IMR-90 (cell line): ENCODE measurements at regions not wholly inside any gene's neighbourhood (a gene's known extent, or its start where the extent isn't known, plus 50 kb on each side); places are given as distances from the start of the nearest gene placed in this dataset.
A peak's percentile ranks its signal among the peaks of the same experiment; 100 is the strongest.

Experiments
- ATAC-seq: fragments of 200-7000 bp; cut with Tn5 transposase; 2 replicates; pipeline ENCODE4 v1.9.1; 2020; ENCODE audit warnings: low read depth, mild to moderate bottlenecking, moderate library complexity
- BruUV-seq: library from RNA; stranded (reverse); fragments of 400-500 nt; replicated peaks from 2 replicates; lab custom pipeline; 2021; lab: Mats Ljungman, UMichigan
- CTCF ChIA-PET: fragments of 300-600 bp; formaldehyde crosslinking; extraction: SDS; loops from one replicate; lab custom pipeline; 2021; ENCODE audit warnings: antibody characterized with exemption; lab: Yijun Ruan, JAX
- POLR2A ChIA-PET: fragments of 300-600 bp; sonication (Branson Sonifier 250); formaldehyde crosslinking; loops from one replicate; lab custom pipeline; 2022; ENCODE audit warnings: antibody characterized with exemption; ENCODE audit not compliant: unreplicated experiment; lab: Charles Lee
- DNase-seq: peaks from one replicate; pipeline ENCODE4 v3.0.0; 2013
- H2AFZ ChIP-seq: replicated peaks from 2 replicates; pipeline ENCODE3; 2013; ENCODE audit warnings: low read length, mild to moderate bottlenecking; ENCODE audit not compliant: poor library complexity
- H2AK5ac ChIP-seq: 2 replicates; pipeline ENCODE4 v1.6.1; 2013; ENCODE audit warnings: low read depth, low read length, inconsistent platforms
- H2AK9ac ChIP-seq: replicated peaks from 2 replicates; pipeline ENCODE3; 2013; ENCODE audit warnings: mild to moderate bottlenecking, low read depth, low read length, moderate library complexity; ENCODE audit not compliant: poor library complexity
- H2BK120ac ChIP-seq: 2 replicates; pipeline ENCODE4 v1.6.1; 2013; ENCODE audit warnings: low read depth, low read length, inconsistent platforms
- H2BK15ac ChIP-seq: 3 replicates; pipeline ENCODE4 v1.6.1; 2013; ENCODE audit warnings: low read depth, low read length, inconsistent platforms
- H2BK20ac ChIP-seq: 2 replicates; pipeline ENCODE4 v1.6.1; 2013; ENCODE audit warnings: low read depth, mild to moderate bottlenecking, inconsistent platforms, low read length, moderate library complexity
- H2BK5ac ChIP-seq: 2 replicates; pipeline ENCODE4 v1.6.1; 2013; ENCODE audit warnings: mild to moderate bottlenecking, low read depth, low read length, inconsistent platforms; ENCODE audit not compliant: poor library complexity, severe bottlenecking
- H3K14ac ChIP-seq: replicated peaks from 2 replicates; pipeline ENCODE4 v1.6.1; 2013; ENCODE audit warnings: low read depth, low read length, inconsistent platforms
- H3K18ac ChIP-seq: 2 replicates; pipeline ENCODE4 v1.6.1; 2013; ENCODE audit warnings: low read depth, low read length, control low read depth
- H3K23ac ChIP-seq: 2 replicates; pipeline ENCODE4 v1.6.1; 2013; ENCODE audit warnings: low read depth, low read length, inconsistent platforms
- H3K27ac ChIP-seq: 2 replicates; pipeline ENCODE4 v1.5.1; 2013; ENCODE audit warnings: mild to moderate bottlenecking, control low read depth, low read length; ENCODE audit not compliant: insufficient read depth
- H3K27me3 ChIP-seq: 2 replicates; pipeline ENCODE4 v1.6.1; 2013; ENCODE audit warnings: low read length; ENCODE audit not compliant: control insufficient read depth, insufficient read depth
- H3K36me3 ChIP-seq: 2 replicates; pipeline ENCODE4 v1.6.1; 2013; ENCODE audit warnings: low read length, mixed read lengths; ENCODE audit not compliant: control insufficient read depth, insufficient read depth
- H3K4ac ChIP-seq: 2 replicates; pipeline ENCODE4 v1.6.1; 2013; ENCODE audit warnings: low read depth, low read length, inconsistent platforms
- H3K4me1 ChIP-seq: 2 replicates; pipeline ENCODE4 v1.6.1; 2013; ENCODE audit warnings: low read length, mixed read lengths; ENCODE audit not compliant: control insufficient read depth, insufficient read depth
- H3K4me2 ChIP-seq: 2 replicates; pipeline ENCODE4 v1.6.1; 2013; ENCODE audit warnings: low read depth, mild to moderate bottlenecking, control low read depth, low read length, moderate library complexity
- H3K4me3 ChIP-seq: 2 replicates; pipeline ENCODE4 v1.5.1; 2013; ENCODE audit warnings: low read depth, mild to moderate bottlenecking, control low read depth, low read length, moderate library complexity; ENCODE audit not compliant: insufficient read depth
- H3K56ac ChIP-seq: 2 replicates; pipeline ENCODE4 v1.6.1; 2013; ENCODE audit warnings: low read length, inconsistent platforms; ENCODE audit not compliant: insufficient read depth; ENCODE audit errors: extremely low read depth
- H3K79me1 ChIP-seq, 2 experiments: 2 replicates each; pipeline ENCODE4 v1.6.1; 2013; ENCODE audit warnings: low read length in 2 of 2, inconsistent platforms in 1 of 2, low read depth in 1 of 2
- H3K9ac ChIP-seq: 2 replicates; pipeline ENCODE4 v1.6.1; 2013; ENCODE audit warnings: low read depth, low read length, control low read depth
- H3K9me1 ChIP-seq: 2 replicates; pipeline ENCODE4 v1.6.1; 2013; ENCODE audit warnings: low read length, inconsistent platforms; ENCODE audit not compliant: insufficient read depth
- H3K9me3 ChIP-seq: 2 replicates; pipeline ENCODE4 v1.6.1; 2013; ENCODE audit warnings: low read length; ENCODE audit not compliant: control insufficient read depth, insufficient read depth
- H4K20me1 ChIP-seq: 2 replicates; pipeline ENCODE4 v1.6.1; 2013; ENCODE audit warnings: low read length, inconsistent platforms; ENCODE audit not compliant: insufficient read depth
- H4K5ac ChIP-seq: 2 replicates; pipeline ENCODE4 v1.6.1; 2013; ENCODE audit warnings: mild to moderate bottlenecking, low read depth, low read length, control low read depth
- H4K8ac ChIP-seq, 2 experiments: 2 replicates each; pipeline ENCODE4 v1.6.1; 2013; ENCODE audit warnings: low read depth in 2 of 2, low read length in 2 of 2, control low read depth in 1 of 2, inconsistent platforms in 1 of 2
- H4K91ac ChIP-seq: 2 replicates; pipeline ENCODE4 v1.6.1; 2013; ENCODE audit warnings: low read depth, low read length, inconsistent platforms; ENCODE audit not compliant: insufficient read depth
- FOS ChIP-seq: fragments of 150-350 bp; IDR thresholded peaks from 2 replicates; pipeline ENCODE4 v1.6.1; 2016; ENCODE audit warnings: low read depth, low read length
- WGBS, 2 experiments: methylation state at CpG; one replicate each; pipeline versions ENCODE4 v1.1.5 to v1.1.7; 2013; ENCODE audit warnings: missing lambda C conversion rate in 2 of 2; ENCODE audit not compliant: insufficient read length in 1 of 2; ENCODE audit errors: extremely low coverage in 2 of 2; 5-methylcytosine and 5-hydroxymethylcytosine counted together
- dilution Hi-C: fragments of 300-500 bp; cut with HindIII; formaldehyde crosslinking; loops from one replicate; pipeline ENCODE4 v1.14.3; 2018; ENCODE audit warnings: low sequenced_read_pairs; ENCODE audit not compliant: unreplicated experiment
- in situ Hi-C: fragments of 300-500 bp; cut with MboI; formaldehyde crosslinking; loops from 3 replicates; pipeline ENCODE4 v1.14.3; 2019; ENCODE audit warnings: low sequenced_read_pairs, inconsistent platforms, mixed read lengths
- intact Hi-C: fragments of 100-400 bp; cut with micrococcal nuclease; formaldehyde crosslinking; loops from 2 replicates; pipeline ENCODE4 v1.10.0; 2022
- TF ChIP-seq, protein P1 (sequence below): fragments of 150-350 bp; IDR thresholded peaks from 2 replicates; pipeline ENCODE4 v1.6.1; 2017; ENCODE audit warnings: mild to moderate bottlenecking, antibody characterized with exemption, low read length, low read depth

- TF ChIP-seq, protein P1, sequence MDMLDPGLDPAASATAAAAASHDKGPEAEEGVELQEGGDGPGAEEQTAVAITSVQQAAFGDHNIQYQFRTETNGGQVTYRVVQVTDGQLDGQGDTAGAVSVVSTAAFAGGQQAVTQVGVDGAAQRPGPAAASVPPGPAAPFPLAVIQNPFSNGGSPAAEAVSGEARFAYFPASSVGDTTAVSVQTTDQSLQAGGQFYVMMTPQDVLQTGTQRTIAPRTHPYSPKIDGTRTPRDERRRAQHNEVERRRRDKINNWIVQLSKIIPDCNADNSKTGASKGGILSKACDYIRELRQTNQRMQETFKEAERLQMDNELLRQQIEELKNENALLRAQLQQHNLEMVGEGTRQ: no peak
Measured at GRCh38 chr11:8807544-8808225, 103.3 kb upstream of the AKIP1 start (continued).

GRCh38 chr11:8808226-8808585 lies 102.8 kb upstream of the AKIP1 start:
- peak overlapping the region; percentile 95 for H2BK120ac ChIP-seq
- peak overlapping the region; percentile 78 for H3K18ac ChIP-seq
- dilution Hi-C loops: no loop called here
- H3K4me1 ChIP-seq: peaks cover 37% of the 10 kb centered on the region
- WGBS, 2 experiments: no CpG with 5 or more reads among the region's 4 CpGs
- H2BK15ac ChIP-seq: peak overlapping the region; percentile 95; the same call in 2 of the 3 replicates
- H4K5ac ChIP-seq: peak overlapping the region; percentile 70
- H3K9me1 ChIP-seq: peaks cover 50% of the 10 kb centered on the region
- ChIA-PET CTCF (interaction anchor here (0.6 kb wide), 1 partner anchor 72 kb away, joined by 3 read pairs; no protein-coding TSS in a partner anchor), POLR2A (interaction anchor here (0.8 to 1.4 kb wide), 2 partner anchors 119 to 126 kb away, joined by 3 to 4 read pairs; partner anchors contain the start of genes RPL27A and TRIM66)
- peak overlapping the region; percentile 85 for H2BK20ac ChIP-seq
- H3K23ac ChIP-seq: peak overlapping the region; percentile 98; the same call in 1 of the 2 replicates
- intact Hi-C loops: loop anchor here (5.0 kb wide), 1 partner anchor 36 kb away; no protein-coding TSS in a partner anchor
- peak overlapping the region; percentile 87 for H2AK9ac ChIP-seq
- H2AK5ac ChIP-seq: peak overlapping the region; percentile 98
- H4K20me1 ChIP-seq: peaks cover 25% of the 10 kb centered on the region
- peaks cover 38 to 93% of the 10 kb centered on the region in 2 experiments for H3K79me1 ChIP-seq
- peak overlapping the region; percentile 67 to 83; a peak in 3 of 4 replicates for H4K8ac ChIP-seq
- H3K4me3 ChIP-seq: no peak overlapping the region
- in situ Hi-C loops: no loop called here
- H3K27me3 ChIP-seq: no peaks in the 10 kb centered on the region
- no peaks in the 10 kb centered on the region for H3K9me3 ChIP-seq
- DNase-seq: no peak
- H3K4ac ChIP-seq: peak overlapping the region; percentile 94
- H3K4me2 ChIP-seq: peak overlapping the region; percentile 88
- peak overlapping the region; percentile 89 for H4K91ac ChIP-seq
- peak overlapping the region; percentile 76; the same call in 1 of the 2 replicates for H3K9ac ChIP-seq
- H3K36me3 ChIP-seq: peaks cover 13% of the 10 kb centered on the region
- H3K27ac ChIP-seq: peak overlapping the region; percentile 90
- no TSS peak for BruUV-seq
- peak overlapping the region; percentile 74 for H3K56ac ChIP-seq
- H3K14ac ChIP-seq: peak overlapping the region; percentile 99
- TF ChIP-seq, protein P1: peak; percentile 32; the same call in 1 of the 2 replicates
- no peak for TF ChIP-seq FOS
- peak overlapping the region; percentile 92 for H2BK5ac ChIP-seq
- peak overlapping the region; percentile 80 for H2AFZ ChIP-seq
- ATAC-seq: no peak
